Dedifferentiated amniotic fluid mesenchymal stem cell (primary cell): ENCODE measurements at regions not wholly inside any gene's neighbourhood (a gene's known extent, or its start where the extent isn't known, plus 50 kb on each side); places are given as distances from the start of the nearest gene placed in this dataset.

Experiments used
- DNase-seq: peaks from one replicate; pipeline ENCODE4 v3.0.0-alpha.2; 2016; ENCODE audit errors: extremely low spot score

- no peak for DNase-seq
Measured at GRCh38 chr3:137958636-137959035, 51.3 kb upstream of the CLDN18 start.
